ENCODE measurements at regions not wholly inside any gene's neighbourhood (a gene's known extent, or its start where the extent isn't known, plus 50 kb on each side); places are given as distances from the start of the nearest gene placed in this dataset.

DNA sequence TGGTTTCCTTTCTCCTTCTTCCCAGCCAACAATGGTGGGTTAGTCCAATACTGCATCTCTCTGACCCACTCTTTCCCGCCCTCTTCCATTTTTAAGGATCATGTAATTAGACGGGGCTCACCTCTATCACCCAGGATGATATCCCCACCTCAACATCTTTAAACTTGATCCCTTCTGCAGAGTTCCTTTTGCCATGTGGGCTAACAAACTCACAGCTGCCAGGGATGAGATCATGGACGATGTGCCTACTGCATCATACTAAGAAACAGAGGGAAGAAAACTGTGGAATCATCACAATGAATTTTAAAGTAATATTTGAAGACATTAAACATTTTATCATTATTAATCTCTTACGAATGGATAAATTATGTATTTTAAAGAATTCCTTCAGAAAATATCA lies 183.5 kb downstream of the RDH14 start:
- ATAC-seq, result no peak

DNA sequence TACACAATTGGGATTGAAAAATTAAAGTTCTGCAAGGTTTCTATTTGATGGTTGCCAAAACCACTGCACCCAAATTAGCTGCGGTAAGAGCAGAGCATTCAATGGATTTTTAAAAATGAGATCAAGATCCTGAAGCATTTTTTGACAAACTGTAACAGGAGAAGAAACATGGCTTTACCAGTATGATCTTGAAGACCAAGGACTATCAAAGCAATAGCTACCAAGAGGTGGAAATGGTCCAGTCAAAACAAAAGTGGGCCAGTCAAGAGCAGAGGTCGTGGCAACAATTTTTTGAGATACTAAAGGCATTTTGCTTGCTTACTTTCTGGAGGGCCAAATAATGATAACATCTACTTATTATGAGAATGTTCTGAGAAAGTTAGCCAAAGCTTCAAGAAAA lies 186.8 kb downstream of the RDH14 start:
- no peak for ATAC-seq

DNA sequence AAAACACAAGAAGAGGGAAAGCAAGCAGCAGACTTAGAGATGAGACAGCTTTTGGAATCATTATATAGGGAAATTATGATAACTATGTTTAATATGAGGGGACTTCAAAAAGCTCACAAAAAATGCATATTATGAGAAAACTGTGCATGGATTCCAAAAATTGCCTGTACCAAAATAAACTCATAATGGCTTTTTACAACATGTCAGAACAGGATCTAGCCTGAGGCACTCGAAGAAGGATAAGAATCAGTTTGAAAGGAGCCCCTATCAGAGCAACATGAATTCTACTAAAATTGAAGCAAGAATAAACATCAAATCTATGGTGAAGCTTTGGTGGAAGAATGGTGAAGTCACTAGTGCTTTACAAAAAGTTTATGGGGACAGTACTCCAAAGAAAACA lies 187.4 kb downstream of the RDH14 start:
- ATAC-seq, result no peak

DNA sequence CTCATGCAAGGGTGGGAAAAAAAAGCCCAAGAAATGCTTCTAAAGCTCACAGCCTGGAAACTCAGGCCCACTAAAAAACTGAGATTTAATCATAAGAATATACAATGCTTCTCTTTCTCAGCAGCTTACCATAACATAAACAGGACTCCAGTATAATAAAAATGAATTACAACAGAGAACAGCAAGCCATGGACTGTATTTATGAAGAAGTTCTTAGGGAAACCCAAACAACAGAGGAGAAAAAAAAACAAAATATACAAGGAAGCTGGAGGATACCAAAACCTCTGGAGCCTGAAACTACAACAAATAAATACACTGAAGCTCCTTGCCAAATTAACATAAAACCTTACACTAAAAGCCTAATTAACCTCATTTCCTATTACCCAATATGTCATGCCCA lies 187.8 kb downstream of the RDH14 start:
- no peak for ATAC-seq

DNA sequence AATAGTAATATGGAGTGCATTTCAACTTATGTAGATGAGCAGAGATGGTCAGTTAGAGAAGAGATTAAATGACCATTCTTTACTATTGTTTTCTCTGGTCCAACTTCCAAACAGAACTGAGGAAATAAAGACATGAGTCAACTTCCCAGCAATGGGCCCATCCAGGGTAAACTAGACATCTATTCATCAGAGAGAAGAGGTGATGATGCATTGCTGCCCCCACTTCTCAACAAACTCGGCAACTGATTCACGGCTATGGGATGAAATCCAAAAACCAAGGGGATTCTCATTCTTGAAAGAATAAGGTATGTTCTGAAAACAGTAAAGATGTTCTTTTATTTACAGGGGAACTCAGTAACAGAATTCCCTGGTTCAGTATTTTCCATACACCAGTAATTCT lies 190.7 kb downstream of the RDH14 start:
- ATAC-seq, result no peak

DNA sequence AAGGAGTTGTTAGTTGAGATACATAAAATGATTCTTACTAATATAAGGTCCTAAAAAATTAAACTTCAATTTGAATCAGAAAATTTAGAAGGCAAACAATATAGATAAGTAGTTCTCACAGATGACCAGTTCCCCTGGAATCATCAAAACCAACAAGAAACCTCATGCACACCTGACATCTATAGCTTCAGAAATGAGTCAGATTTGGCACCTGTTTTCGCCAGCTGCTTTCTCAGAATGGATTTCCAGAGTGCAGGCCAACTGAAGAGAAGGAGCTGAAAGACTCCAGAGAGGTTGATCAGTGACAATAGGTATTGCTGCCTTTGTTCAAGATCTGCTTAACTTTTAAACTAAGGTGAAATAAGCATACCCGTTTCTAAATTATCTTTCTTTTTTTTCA lies 192.4 kb downstream of the RDH14 start:
- ATAC-seq, result no peak

DNA sequence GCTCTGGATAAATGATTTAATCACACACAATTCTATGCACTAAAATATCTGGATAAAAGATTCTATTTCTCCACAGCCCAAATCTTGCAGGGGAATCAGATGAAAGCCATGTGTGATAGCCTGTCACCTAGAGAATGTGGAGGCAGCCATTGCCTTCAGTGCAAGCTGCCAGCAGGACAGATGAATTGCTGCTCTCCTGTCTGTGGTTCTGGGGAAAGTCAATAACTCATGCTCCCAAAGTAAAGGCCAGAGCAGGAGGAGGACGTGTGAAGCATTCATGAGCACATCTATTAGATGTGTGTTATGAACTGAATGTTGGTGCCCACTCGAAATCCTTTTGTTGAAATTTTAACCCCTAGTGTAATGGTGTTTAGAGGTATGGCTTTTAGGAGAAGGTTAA lies 195.1 kb downstream of the RDH14 start:
- ATAC-seq, result no peak

DNA sequence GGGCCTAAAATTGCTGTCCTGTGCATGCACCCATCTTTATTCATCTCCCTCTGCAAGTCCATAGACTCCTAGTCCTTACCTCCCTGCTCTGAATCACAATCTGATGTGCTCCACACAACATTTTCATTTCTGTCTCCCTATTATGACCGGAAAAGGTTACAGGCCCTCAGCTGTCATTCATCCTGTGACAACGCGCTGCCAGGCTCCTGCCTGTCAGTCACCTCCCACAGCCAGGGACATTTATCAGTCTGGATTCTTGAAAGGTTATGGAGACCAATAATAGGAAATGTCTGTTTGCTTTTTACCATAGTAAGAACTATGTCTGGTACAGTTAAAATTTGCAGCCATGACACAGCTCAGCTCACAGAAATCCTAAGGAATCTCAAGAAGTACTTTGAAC lies 197.1 kb downstream of the RDH14 start:
- no peak for ATAC-seq

DNA sequence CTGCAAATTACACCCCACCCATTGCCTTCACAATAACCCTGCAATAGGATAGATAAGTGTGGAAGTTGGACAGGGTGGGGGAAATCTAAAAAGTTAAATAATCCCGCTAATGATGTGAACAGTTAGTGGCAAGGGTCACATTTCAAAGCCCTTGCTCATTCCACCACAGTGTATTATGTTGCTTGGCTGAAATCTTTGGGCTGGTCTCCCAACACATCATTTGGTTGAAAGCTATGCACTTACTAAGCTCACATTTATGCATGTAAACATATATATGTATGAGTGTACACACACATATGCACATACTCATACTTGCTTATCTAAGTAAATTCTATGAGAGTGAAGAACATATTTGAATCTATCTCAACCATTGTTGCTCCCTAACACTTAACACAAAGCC lies 197.8 kb downstream of the RDH14 start:
- ATAC-seq, result no peak

DNA sequence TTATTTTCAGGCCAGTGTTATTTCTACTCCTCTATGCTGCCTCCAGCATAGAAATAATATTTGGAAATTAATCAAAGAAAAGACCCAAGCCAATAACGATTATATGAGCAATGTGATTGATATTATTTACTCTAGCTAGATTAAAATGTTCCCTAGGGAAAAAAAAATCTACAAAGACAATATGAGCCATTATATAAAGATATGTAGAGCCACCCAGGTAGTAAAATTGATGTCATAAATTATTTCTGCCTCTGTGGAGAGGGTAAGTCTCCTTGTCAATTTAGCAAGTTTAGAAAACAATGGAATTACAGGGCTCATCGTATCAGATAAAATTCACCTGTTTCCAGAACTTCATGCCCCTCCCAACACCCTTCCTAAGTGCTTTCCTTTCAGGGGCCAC lies 202.9 kb downstream of the RDH14 start:
- ATAC-seq, result no peak

DNA sequence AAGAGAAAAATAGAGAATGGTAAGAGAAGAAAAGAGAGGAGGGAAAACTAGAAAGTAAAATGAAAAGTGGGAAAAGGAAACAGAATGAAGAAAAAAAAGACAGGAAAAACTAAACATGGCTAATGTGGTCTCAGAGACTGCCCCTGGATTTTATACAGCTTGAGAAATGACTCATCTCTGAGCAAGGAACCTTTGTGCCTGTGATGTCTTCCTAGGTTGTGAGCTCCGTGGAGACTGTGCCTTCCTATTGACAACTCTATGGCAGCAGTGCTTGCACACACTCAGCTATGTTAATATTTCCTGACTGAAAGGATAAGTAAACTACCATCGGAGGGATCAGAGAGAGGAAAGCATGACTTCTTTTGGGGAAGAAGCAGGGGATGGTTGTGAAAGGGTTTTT lies 203.8 kb downstream of the RDH14 start:
- no peak for ATAC-seq

DNA sequence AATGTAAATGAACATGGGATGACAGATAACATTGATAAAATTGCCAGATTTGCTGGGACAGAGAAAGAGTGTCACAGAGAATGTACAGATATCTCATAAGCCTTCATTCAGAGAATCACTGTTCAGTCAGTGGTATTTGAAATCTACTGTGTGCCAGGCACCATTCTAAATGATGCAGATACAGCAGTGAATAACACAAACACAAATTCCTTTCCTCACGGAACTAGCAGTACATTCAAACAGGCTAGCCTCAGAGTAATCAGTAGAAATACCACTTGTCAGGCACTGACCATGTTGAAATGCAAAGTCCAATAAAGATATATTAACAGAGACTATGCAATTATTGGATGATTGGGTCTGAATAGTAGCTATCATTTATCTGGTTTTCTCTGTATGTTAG lies 211.0 kb downstream of the RDH14 start:
- no peak for ATAC-seq

DNA sequence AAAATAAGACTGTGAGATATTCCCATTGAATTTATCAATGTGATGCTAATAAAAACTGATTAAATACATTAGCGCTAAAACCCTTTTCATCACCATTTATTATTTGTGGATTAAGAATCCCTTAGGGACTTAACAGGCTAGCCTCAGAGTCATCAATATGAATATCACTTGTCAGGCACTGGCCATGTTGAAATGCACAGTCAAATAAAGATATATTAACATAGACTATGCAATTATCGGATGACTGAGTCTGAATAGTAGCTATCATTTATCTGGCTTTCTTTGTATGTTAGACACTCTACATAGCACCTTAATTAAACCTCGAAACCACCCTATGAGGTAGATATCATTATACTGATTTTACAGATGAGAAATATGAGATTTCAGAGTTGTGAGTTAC lies 213.6 kb downstream of the RDH14 start:
- no peak for ATAC-seq

DNA sequence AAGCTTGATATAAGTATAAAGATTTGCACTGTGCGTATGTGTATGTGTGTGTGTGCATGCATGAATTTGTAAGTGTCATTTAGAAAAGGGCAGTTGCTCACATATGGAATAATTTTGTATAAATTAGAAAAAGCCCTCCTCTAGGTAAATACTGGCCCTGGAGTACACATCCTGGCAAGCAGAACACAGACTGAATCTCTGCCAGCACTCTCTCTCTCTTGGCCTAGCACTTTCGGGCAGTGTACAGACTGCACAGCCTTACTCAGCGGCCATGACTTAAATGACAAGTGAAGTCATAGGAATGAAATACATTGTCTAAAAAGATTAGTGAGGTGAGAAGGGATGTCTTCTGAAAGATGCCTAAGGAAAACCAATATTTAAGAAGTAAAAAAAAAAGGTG lies 214.1 kb downstream of the RDH14 start:
- no peak for ATAC-seq

DNA sequence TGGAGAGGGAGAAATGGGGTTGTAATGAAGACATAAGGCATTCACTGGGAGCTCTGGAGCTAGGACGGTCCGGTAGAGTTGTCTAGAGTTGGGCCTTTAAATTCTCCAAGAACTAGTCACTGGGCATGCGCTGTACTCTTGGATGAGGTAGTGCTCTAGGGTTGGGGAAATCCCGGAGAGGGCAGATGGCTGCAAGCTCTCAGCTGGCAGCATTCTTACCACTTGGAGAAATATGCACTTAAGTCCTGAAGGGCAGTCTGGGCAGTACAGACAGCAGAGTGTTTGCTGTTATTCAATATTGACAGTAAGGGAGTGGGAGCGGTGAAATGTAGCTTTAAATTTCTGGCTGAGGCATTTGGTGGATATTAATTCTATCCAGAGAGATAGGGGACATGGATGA lies 214.6 kb downstream of the RDH14 start:
- ATAC-seq, result no peak

DNA sequence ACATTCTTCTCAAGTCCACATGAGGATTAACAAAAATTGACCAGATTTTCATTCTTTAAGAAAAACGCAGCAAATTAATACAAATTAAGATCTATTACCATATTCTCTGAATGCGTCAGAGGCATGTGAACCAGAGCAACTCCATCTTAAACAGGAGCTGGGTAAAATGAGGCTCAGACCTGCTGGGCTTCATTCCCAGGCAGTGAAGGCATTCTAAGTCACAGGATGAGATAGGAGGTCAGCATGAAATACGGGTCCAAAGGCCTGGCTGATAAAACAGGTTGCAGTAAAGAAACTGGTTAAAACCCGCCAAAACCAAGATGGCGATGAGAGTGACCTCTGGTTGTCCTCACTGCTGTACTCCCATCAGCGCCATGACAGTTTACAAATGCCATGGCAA lies 217.6 kb downstream of the RDH14 start:
- no peak for ATAC-seq

DNA sequence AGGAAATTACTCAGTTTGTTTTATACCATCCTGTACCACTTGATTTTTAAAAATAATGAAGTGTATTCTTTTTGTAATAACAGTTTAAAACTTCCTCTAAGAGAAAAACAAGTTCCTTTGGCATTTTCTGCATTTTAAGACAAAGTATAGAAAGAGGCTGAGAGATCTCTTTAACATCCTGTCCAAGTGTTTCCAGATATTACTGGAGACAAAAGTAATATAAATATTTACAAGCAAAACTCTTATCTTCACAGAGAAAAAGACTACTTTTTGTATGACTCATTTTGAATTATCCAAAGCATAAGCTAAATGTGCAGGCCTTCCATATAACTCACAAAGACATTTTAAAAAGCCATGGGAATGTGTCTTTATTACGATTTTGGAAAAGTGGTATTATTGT lies 221.1 kb downstream of the RDH14 start:
- no peak for ATAC-seq

DNA sequence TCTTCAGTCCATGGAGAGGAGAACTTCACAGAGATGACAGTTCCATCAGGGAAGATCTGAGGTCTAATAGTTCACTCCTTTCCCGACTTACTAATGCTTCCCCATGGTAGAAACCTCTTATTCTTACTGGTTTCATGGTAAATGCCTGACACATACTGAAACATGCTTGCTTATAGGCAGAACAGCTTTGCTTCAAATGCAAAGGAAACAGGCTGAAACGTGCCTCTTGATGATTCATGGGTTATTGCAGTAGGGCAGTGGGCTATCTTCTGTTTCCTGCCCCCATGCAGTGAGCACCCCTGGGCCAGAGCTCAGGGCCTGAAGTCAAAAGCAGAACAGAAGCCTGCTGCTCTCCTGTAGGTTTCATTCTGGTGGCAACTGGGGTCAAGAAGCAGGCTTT lies 223.5 kb downstream of the RDH14 start:
- no peak for ATAC-seq

DNA sequence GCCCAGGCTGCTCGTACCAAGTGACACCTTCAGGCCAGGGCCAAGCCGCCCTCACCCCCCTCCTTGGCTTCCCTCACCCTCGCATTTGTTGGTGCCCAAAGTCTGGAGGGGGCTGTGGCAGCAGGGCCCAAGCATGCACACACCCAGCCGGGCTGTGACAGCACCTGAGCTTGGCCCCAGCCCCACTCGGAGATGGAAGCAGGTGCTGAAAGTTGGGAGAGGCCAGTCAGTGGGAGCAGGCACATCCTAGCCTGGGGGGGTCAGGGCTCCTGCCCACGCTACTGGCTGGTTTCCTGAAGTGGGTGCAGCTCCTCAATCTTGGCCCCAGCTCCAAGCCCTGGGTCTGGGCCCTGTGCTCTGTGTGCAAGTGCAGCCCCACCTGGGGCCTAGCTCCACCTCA lies 228.0 kb downstream of the RDH14 start:
- ATAC-seq, result peak in 1 of 2 donors; percentile 21

DNA sequence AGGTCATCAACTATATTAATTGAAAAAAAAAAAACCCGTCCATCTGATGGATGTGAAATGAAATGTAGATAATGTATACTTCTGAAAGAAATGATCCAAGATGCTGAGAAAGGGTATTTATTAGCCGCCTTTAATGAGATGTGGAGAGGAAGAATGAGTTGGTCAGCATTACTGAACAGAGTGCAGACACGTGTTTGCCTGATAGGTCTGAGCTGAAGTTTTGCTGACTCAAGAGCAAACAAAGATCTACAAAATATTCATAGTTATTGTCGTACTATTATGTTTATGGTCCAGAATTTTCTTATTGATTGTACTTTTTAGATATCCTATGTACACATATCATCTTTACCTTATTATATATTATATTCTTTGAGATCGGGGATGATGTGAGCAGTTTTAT lies 235.3 kb downstream of the RDH14 start:
- no peak for ATAC-seq

DNA sequence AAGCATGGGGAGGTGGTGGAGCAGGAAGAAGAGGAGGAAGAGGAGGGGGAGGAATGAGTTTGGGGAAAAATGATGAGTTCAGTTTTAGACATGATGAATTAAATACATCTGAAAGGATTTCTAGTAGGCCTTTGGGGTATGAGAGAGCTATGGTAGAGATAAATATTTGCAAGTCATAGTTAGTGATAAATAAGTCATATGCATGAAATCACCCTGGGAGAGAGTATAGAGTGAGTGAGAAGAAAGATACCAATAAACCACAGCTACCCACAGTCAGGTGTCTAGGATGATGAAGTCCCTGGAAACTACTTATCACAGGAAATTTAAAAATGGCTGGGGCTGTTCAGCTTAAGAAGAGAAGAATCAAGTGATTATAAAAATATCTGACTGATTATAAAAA lies 240.5 kb downstream of the RDH14 start:
- ATAC-seq, result no peak

DNA sequence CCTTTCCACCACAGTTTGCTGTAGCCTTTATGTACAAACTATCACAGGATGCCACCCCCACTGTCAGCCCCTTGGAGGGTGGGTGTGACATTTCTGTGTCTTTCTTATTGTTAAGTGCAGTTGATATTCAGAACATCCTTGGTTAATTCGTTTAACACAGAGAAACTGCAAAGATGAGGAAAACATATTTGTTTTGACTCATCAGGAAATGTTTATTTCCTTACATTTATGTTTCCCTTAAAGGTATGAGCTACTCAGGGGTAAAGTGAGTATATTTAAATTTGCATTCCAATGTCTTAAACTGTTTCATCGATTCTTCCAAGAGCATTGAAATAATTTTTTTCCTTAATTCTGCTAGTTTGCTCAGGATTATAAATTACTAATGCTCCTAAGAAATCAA lies 243.4 kb downstream of the RDH14 start:
- ATAC-seq, result no peak

DNA sequence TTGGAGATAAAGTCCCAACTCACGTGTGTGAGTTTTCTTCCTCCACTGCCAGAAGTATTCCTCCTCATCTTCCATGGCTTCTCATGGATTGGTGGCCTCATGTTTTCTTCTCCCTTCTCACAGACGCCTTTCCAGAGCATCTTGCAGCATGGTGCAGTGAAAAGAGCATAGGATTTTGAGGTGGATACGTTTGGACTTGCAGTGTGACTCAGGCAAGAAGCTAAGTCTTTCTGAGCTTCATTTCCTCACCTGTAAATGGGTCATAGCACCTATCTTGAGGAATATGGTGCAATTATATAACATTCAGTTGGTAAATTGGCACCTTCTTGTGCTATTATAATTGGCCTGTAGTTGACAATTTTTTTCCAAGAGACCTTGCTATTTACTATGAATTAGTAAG lies 247.6 kb downstream of the RDH14 start:
- no peak for ATAC-seq

DNA sequence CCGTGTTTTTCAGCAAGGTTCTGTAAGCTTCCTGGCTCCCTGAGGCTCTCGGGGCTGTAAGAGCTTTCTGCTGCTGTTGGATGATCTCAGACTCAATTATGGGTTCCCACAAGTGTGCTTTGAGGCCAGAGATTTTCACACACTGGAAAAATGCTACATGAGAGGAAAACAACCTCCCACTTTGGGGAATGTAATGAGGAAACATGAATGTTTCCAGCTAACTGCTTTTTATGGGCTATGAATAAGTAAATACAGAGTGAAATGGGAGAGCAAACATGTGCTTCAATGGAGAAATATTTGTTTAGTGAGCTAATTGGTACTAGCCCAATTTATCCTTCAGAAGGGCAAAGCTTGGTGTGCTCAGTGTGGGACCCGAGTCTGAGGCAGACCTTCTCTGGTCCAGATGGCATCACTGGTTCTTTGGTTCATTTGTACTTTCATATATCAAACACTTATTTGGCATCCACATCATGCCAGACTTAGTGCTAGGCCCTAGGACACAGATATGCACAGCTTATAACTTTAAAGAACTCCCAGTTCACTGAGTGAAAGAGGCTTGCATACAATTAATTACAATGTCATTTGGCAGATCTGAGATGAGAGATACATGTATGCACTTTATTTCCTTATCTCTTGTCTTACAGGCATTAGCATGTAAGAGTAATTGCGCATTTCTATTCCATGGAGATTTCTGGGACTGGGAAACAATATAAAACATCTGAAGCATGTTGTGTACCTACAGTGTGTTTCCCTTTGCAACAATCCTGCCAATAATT lies 248.8 kb downstream of the RDH14 start:
- no peak for ATAC-seq

DNA sequence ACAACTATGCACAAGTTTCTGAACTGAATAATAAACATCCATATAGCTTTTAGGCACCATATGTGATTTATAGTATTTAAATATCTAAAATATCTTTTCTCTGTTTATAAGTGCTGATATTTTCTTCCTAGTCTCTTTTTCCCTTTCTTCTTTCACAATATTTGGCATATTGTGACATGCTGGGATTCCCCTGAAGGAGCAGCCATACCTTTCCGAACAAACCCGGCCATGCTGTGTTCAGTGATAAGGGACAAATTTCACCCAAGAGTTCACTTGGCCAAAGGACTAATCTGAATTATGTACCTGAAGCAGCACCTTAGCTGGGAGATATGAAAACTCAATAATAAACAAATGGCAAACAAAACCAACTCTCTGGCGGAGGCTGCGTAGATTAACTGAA lies 250.8 kb downstream of the RDH14 start:
- ATAC-seq, result no peak

DNA sequence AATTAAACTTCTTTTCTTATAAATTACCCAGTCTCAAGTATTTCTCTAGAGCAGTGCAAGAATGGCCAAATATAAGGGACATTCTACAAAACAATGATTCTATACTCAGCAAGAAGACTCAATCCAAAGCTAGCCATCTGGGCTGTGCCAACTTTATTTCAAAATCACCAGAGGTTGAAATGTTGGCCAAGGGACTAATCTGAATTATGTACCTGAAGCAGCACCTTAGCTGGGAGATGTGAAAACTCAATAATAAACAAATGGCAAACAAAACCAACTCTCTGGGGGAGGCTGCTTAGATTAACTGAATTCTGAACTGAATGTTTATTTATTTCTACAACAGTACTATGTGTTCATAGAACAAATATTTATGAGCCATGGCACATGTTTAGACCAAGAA lies 251.3 kb downstream of the RDH14 start:
- ATAC-seq, result no peak
